ENCODE measurements at regions not wholly inside any gene's neighbourhood (a gene's known extent, or its start where the extent isn't known, plus 50 kb on each side); places are given as distances from the start of the nearest gene placed in this dataset.

GRCh38 chr13:40215311-40215710, 451.1 kb downstream of the FOXO1 start:
- Histone ChIP-seq H3K4me3 (ENCODE audit: severe bottlenecking) (no peak overlapping the region), H3K27me3 (ENCODE audit: insufficient read depth, poor library complexity, severe bottlenecking) (no peaks in the 10 kb centered on the region), H3K27ac (ENCODE audit: poor library complexity, severe bottlenecking) (no peak overlapping the region), H3K4me1 (ENCODE audit: insufficient read depth, poor library complexity, severe bottlenecking) (no peaks in the 10 kb centered on the region), H3K36me3 (ENCODE audit: low read depth) (no peaks in the 10 kb centered on the region), H3K9me3 (ENCODE audit: severe bottlenecking) (no peaks in the 10 kb centered on the region)
- no peak for ATAC-seq (ENCODE audit: low read depth)
- no peak for TF ChIP-seq CTCF (IDR thresholded peaks at IDR 0.05; ENCODE audit: poor library complexity, severe bottlenecking)
- no peak for DNase-seq (ENCODE audit: low spot score)

- TF ChIP-seq CTCF (IDR thresholded peaks at IDR 0.05; ENCODE audit: poor library complexity, severe bottlenecking), result no peak
- no peak for ATAC-seq (ENCODE audit: low read depth)
- Histone ChIP-seq H3K36me3 (ENCODE audit: low read depth) (no peaks in the 10 kb centered on the region), H3K27me3 (ENCODE audit: insufficient read depth, poor library complexity, severe bottlenecking) (no peaks in the 10 kb centered on the region), H3K9me3 (ENCODE audit: severe bottlenecking) (no peaks in the 10 kb centered on the region), H3K4me3 (ENCODE audit: severe bottlenecking) (no peak overlapping the region), H3K4me1 (ENCODE audit: insufficient read depth, poor library complexity, severe bottlenecking) (no peaks in the 10 kb centered on the region), H3K27ac (ENCODE audit: poor library complexity, severe bottlenecking) (no peak overlapping the region)
- DNase-seq (ENCODE audit: low spot score), result no peak
Observed at GRCh38 chr13:40215747-40216146, 450.7 kb downstream of the FOXO1 start.

- H3K36me3 ChIP-seq (ENCODE audit: low read depth), result no peaks in the 10 kb centered on the region
- ATAC-seq (ENCODE audit: low read depth), result no peak
Observed at GRCh38 chr13:40217675-40218074, 448.8 kb downstream of the FOXO1 start.

GRCh38 chr13:40220299-40220935, 446.0 kb downstream of the FOXO1 start:
- H3K4me1 ChIP-seq (ENCODE audit: insufficient read depth, poor library complexity, severe bottlenecking), result peaks cover 11% of the 10 kb centered on the region
- H3K9me3 ChIP-seq (ENCODE audit: severe bottlenecking), result no peaks in the 10 kb centered on the region
- H3K4me3 ChIP-seq (ENCODE audit: severe bottlenecking), result no peak overlapping the region
- H3K27me3 ChIP-seq (ENCODE audit: insufficient read depth, poor library complexity, severe bottlenecking), result no peaks in the 10 kb centered on the region
- H3K27ac ChIP-seq (ENCODE audit: poor library complexity, severe bottlenecking), result peak overlapping the region; percentile 51
- DNase-seq (ENCODE audit: low spot score), result no peak
- no peak for TF ChIP-seq CTCF (IDR thresholded peaks at IDR 0.05; ENCODE audit: poor library complexity, severe bottlenecking)
- no peak for ATAC-seq (ENCODE audit: low read depth)
- no peaks in the 10 kb centered on the region for H3K36me3 ChIP-seq (ENCODE audit: low read depth)

More at GRCh38 chr13:40217675-40218074, 448.8 kb downstream of the FOXO1 start:
- Histone ChIP-seq H3K4me3 (ENCODE audit: severe bottlenecking) (no peak overlapping the region), H3K27ac (ENCODE audit: poor library complexity, severe bottlenecking) (no peak overlapping the region), H3K4me1 (ENCODE audit: insufficient read depth, poor library complexity, severe bottlenecking) (peaks cover 11% of the 10 kb centered on the region), H3K27me3 (ENCODE audit: insufficient read depth, poor library complexity, severe bottlenecking) (no peaks in the 10 kb centered on the region), H3K9me3 (ENCODE audit: severe bottlenecking) (no peaks in the 10 kb centered on the region)
- DNase-seq (ENCODE audit: low spot score), result no peak
- TF ChIP-seq CTCF (IDR thresholded peaks at IDR 0.05; ENCODE audit: poor library complexity, severe bottlenecking), result no peak

- H3K36me3 ChIP-seq (ENCODE audit: low read depth), result no peaks in the 10 kb centered on the region
- no peaks in the 10 kb centered on the region for H3K27me3 ChIP-seq (ENCODE audit: insufficient read depth, poor library complexity, severe bottlenecking)
- DNase-seq (ENCODE audit: low spot score) (no peak), ATAC-seq (ENCODE audit: low read depth) (no peak)
- H3K4me1 ChIP-seq (ENCODE audit: insufficient read depth, poor library complexity, severe bottlenecking), result peaks cover 11% of the 10 kb centered on the region
- no peak for TF ChIP-seq CTCF (IDR thresholded peaks at IDR 0.05; ENCODE audit: poor library complexity, severe bottlenecking)
- H3K9me3 ChIP-seq (ENCODE audit: severe bottlenecking), result no peaks in the 10 kb centered on the region
- peak overlapping the region; percentile 51 for H3K27ac ChIP-seq (ENCODE audit: poor library complexity, severe bottlenecking)
- no peak overlapping the region for H3K4me3 ChIP-seq (ENCODE audit: severe bottlenecking)
Observed at GRCh38 chr13:40221131-40221459, 445.3 kb downstream of the FOXO1 start.

Measured in RWPE2 (cell line).